SU-DHL-6 (cell line): ENCODE measurements at regions not wholly inside any gene's neighbourhood (a gene's known extent, or its start where the extent isn't known, plus 50 kb on each side); places are given as distances from the start of the nearest gene placed in this dataset.

Experiments
- H2AFZ ChIP-seq: fragments of 200-600 bp; sonication (generic); 2 replicates; pipeline ENCODE4 v1.6.1; 2014; ENCODE audit warnings: low read depth, mild to moderate bottlenecking, moderate library complexity, mixed read lengths, antibody characterized with exemption, low read length; ENCODE audit not compliant: severe bottlenecking
- H3F3A ChIP-seq: fragments of 200-600 bp; shearing (Covaris generic); 2 replicates; pipeline ENCODE4 v1.6.0; 2016; ENCODE audit warnings: antibody characterized with exemption, mild to moderate bottlenecking; ENCODE audit not compliant: insufficient read depth
- H3K27ac ChIP-seq: fragments of 200-600 bp; sonication (generic); 2 replicates; pipeline ENCODE4 v1.5.1; 2016; ENCODE audit warnings: low read depth, mild to moderate bottlenecking, low read length, moderate library complexity, mixed read lengths
- H3K27me3 ChIP-seq: fragments of 200-600 bp; sonication (generic), shearing (Covaris generic); 2 replicates; pipeline ENCODE4 v1.6.0; 2014; ENCODE audit warnings: mild to moderate bottlenecking, low read length
- H3K36me3 ChIP-seq: fragments of 200-600 bp; sonication (generic); 2 replicates; pipeline ENCODE4 v1.6.1; 2014; ENCODE audit warnings: mild to moderate bottlenecking, low read length, mixed read lengths
- H3K4me2 ChIP-seq: fragments of 300-600, 200-600 bp; shearing (Covaris generic), sonication (generic); 2 replicates; pipeline ENCODE4 v1.6.0; 2014; ENCODE audit warnings: low read length, low read depth, mild to moderate bottlenecking; ENCODE audit not compliant: poor library complexity, severe bottlenecking
- H3K4me3 ChIP-seq: fragments of 200-600 bp; sonication (generic); 2 replicates; pipeline ENCODE4 v1.5.1; 2014; ENCODE audit warnings: antibody characterized with exemption, low read length, mild to moderate bottlenecking, mixed read lengths; ENCODE audit not compliant: insufficient read depth, poor library complexity, severe bottlenecking
- H3K79me2 ChIP-seq: fragments of 200-600 bp; sonication (generic); 2 replicates; pipeline ENCODE4 v1.6.1; 2014; ENCODE audit warnings: mild to moderate bottlenecking, low read length, moderate library complexity; ENCODE audit not compliant: insufficient read depth
- H3K9ac ChIP-seq: fragments of 200-600 bp; sonication (generic); 2 replicates; pipeline ENCODE4 v1.7.0; 2014; ENCODE audit warnings: mild to moderate bottlenecking, low read length
- H3K9me2 ChIP-seq: fragments of 200-600 bp; sonication (generic); replicated peaks from 2 replicates; pipeline ENCODE4 v1.6.1; 2014; ENCODE audit warnings: low read length; ENCODE audit not compliant: insufficient read depth
- H3K9me3 ChIP-seq: fragments of 200-600 bp; sonication (generic); 2 replicates; pipeline ENCODE4 v1.6.1; 2014; ENCODE audit warnings: low read length, mixed read lengths; ENCODE audit not compliant: insufficient read depth
- H4K20me1 ChIP-seq: fragments of 200-600 bp; sonication (generic); 2 replicates; pipeline ENCODE4 v1.6.1; 2014; ENCODE audit warnings: low read depth, mild to moderate bottlenecking, antibody characterized with exemption, low read length, moderate library complexity, mixed read lengths
- CTCF ChIP-seq: fragments of 200-600 bp; sonication (generic); IDR thresholded peaks from one replicate; pipeline ENCODE4 v1.5.1; 2017; ENCODE audit warnings: antibody characterized with exemption, mild to moderate bottlenecking, low read length, moderate library complexity; ENCODE audit not compliant: insufficient read depth, poor library complexity, severe bottlenecking
- EZH2phosphoT487 ChIP-seq: fragments of 200-600 bp; sonication (generic), shearing (Covaris generic); conservative IDR thresholded peaks from 2 replicates; pipeline ENCODE4 v1.6.1; 2018; ENCODE audit warnings: mild to moderate bottlenecking, antibody characterized with exemption, low read length, moderate library complexity, mixed read lengths

GRCh38 chr7:113825832-113826231 lies 93.0 kb downstream of the PPP1R3A start:
- H3K4me3 ChIP-seq = no peak overlapping the region
- no peaks in the 10 kb centered on the region for H3K9me3 ChIP-seq
- no peaks in the 10 kb centered on the region for H3K79me2 ChIP-seq
- H4K20me1 ChIP-seq = no peaks in the 10 kb centered on the region
- TF ChIP-seq EZH2phosphoT487 (no peak), CTCF (no peak)
- H3K27ac ChIP-seq = no peak overlapping the region
- no peaks in the 10 kb centered on the region for H3K27me3 ChIP-seq
- H2AFZ ChIP-seq = no peak overlapping the region
- no peaks in the 10 kb centered on the region; the same call in 1 of the 2 replicates for H3K9me2 ChIP-seq
- no peaks in the 10 kb centered on the region for H3K36me3 ChIP-seq
- no peak overlapping the region for H3K9ac ChIP-seq
- H3F3A ChIP-seq = no peaks in the 10 kb centered on the region
- H3K4me2 ChIP-seq = no peak overlapping the region

- H3F3A ChIP-seq = no peaks in the 10 kb centered on the region
- H3K9ac ChIP-seq = no peak overlapping the region
- no peaks in the 10 kb centered on the region for H3K27me3 ChIP-seq
- no peak overlapping the region for H3K4me2 ChIP-seq
- no peak overlapping the region for H3K27ac ChIP-seq
- H3K4me3 ChIP-seq = no peak overlapping the region
- no peaks in the 10 kb centered on the region for H3K36me3 ChIP-seq
- no peak overlapping the region for H2AFZ ChIP-seq
- TF ChIP-seq CTCF = no peak
- TF ChIP-seq EZH2phosphoT487 = no peak
- H4K20me1 ChIP-seq = no peaks in the 10 kb centered on the region
- no peaks in the 10 kb centered on the region for H3K9me2 ChIP-seq
- H3K79me2 ChIP-seq = no peaks in the 10 kb centered on the region
- no peaks in the 10 kb centered on the region for H3K9me3 ChIP-seq
Observed at GRCh38 chr7:113824117-113824823, 94.5 kb downstream of the PPP1R3A start.

- Histone ChIP-seq H3K4me3 (no peak overlapping the region), H3K27ac (no peak overlapping the region), H3K27me3 (no peaks in the 10 kb centered on the region), H3K36me3 (no peaks in the 10 kb centered on the region), H3K4me2 (no peak overlapping the region), H3K79me2 (no peaks in the 10 kb centered on the region), H4K20me1 (no peaks in the 10 kb centered on the region), H3K9me2 (no peaks in the 10 kb centered on the region), H3K9ac (no peak overlapping the region), H3F3A (no peaks in the 10 kb centered on the region), H2AFZ (no peak overlapping the region), H3K9me3 (no peaks in the 10 kb centered on the region)
- TF ChIP-seq CTCF (no peak), EZH2phosphoT487 (no peak)
Observed at GRCh38 chr7:113819474-113819873, 99.3 kb downstream of the PPP1R3A start.
